ENCODE measurements at regions not wholly inside any gene's neighbourhood (a gene's known extent, or its start where the extent isn't known, plus 50 kb on each side); places are given as distances from the start of the nearest gene placed in this dataset.
"Not testable (repeated sequence)": the region's sequence is repeated elsewhere in the genome, so short reads cannot be mapped to it uniquely, and the experiment has no call there.

- no peak for DNase-seq (ENCODE audit: low spot score)
Measured at GRCh38 chr11:13135385-13136271, 126.5 kb downstream of the RASSF10 start.

GRCh38 chr11:13136272-13136596 is 127.1 kb downstream of the RASSF10 start:
- no peak for DNase-seq (ENCODE audit: low spot score)

- no peak for DNase-seq (ENCODE audit: low spot score)
Measured at GRCh38 chr11:13137844-13138301, 128.8 kb downstream of the RASSF10 start.

GRCh38 chr11:13139085-13139484 is 130.0 kb downstream of the RASSF10 start:
- DNase-seq (ENCODE audit: low spot score) = not testable (repeated sequence)

- DNase-seq (ENCODE audit: low spot score) = no peak
Measured at GRCh38 chr11:13140028-13140870, 131.1 kb downstream of the RASSF10 start.

- DNase-seq (ENCODE audit: low spot score) = no peak
Measured at GRCh38 chr11:13140873-13141655, 131.9 kb downstream of the RASSF10 start.

- no peak for DNase-seq (ENCODE audit: low spot score)
Measured at GRCh38 chr11:13141731-13142709, 132.9 kb downstream of the RASSF10 start.

- DNase-seq (ENCODE audit: low spot score) = no peak
Measured at GRCh38 chr11:13143486-13144297, 133.9 kb upstream of the BMAL1 start.

GRCh38 chr11:13145461-13145860 is 132.1 kb upstream of the BMAL1 start:
- DNase-seq (ENCODE audit: low spot score) = no peak

- DNase-seq (ENCODE audit: low spot score) = no peak
Measured at GRCh38 chr11:13149991-13150390, 127.6 kb upstream of the BMAL1 start.

GRCh38 chr11:13150487-13150886 is 127.1 kb upstream of the BMAL1 start:
- DNase-seq (ENCODE audit: low spot score) = no peak

GRCh38 chr11:13152264-13152663 is 125.3 kb upstream of the BMAL1 start:
- DNase-seq (ENCODE audit: low spot score) = no peak

GRCh38 chr11:13152736-13153541 is 124.7 kb upstream of the BMAL1 start:
- DNase-seq (ENCODE audit: low spot score) = no peak

GRCh38 chr11:13154374-13154773 is 123.2 kb upstream of the BMAL1 start:
- DNase-seq (ENCODE audit: low spot score) = not testable (repeated sequence)

- DNase-seq (ENCODE audit: low spot score) = no peak
Measured at GRCh38 chr11:13160346-13160745, 117.2 kb upstream of the BMAL1 start.

GRCh38 chr11:13160806-13161205 is 116.8 kb upstream of the BMAL1 start:
- no peak for DNase-seq (ENCODE audit: low spot score)

- no peak for DNase-seq (ENCODE audit: low spot score)
Measured at GRCh38 chr11:13163158-13163557, 114.4 kb upstream of the BMAL1 start.

- DNase-seq (ENCODE audit: low spot score) = no peak
Measured at GRCh38 chr11:13166036-13166435, 111.6 kb upstream of the BMAL1 start.

GRCh38 chr11:13168271-13168670 is 109.3 kb upstream of the BMAL1 start:
- no peak for DNase-seq (ENCODE audit: low spot score)
